Embryonic facial prominence (tissue), 1 donor: ENCODE measurements at regions not wholly inside any gene's neighbourhood (a gene's known extent, or its start where the extent isn't known, plus 50 kb on each side); places are given as distances from the start of the nearest gene placed in this dataset.
"Not testable (repeated sequence)": the region's sequence is repeated elsewhere in the genome, so short reads cannot be mapped to it uniquely, and the experiment has no call there.

ENCODE experiments used
- DNase-seq: peaks from one replicate; pipeline ENCODE4 v3.0.0-alpha.2; 2016; ENCODE audit errors: extremely low spot score

GRCh38 chr2:2744107-2744506, 413.0 kb upstream of the MYT1L start:
- no peak for DNase-seq

GRCh38 chr2:2743164-2743571, 412.1 kb upstream of the MYT1L start:
- DNase-seq: no peak

- DNase-seq: no peak
These were observed 411.7 kb upstream of the MYT1L start for GRCh38 chr2:2742726-2743125.

- no peak for DNase-seq
These were observed 409.2 kb upstream of the MYT1L start for GRCh38 chr2:2740238-2740775.

- no peak for DNase-seq
These were observed 408.2 kb upstream of the MYT1L start for GRCh38 chr2:2739231-2739795.

GRCh38 chr2:2738684-2739083, 407.6 kb upstream of the MYT1L start:
- no peak for DNase-seq

- DNase-seq: no peak
These were observed 407.2 kb upstream of the MYT1L start for GRCh38 chr2:2738276-2738675.

- DNase-seq: no peak
These were observed 404.0 kb upstream of the MYT1L start for GRCh38 chr2:2735041-2735440.

GRCh38 chr2:2734308-2734707, 403.2 kb upstream of the MYT1L start:
- no peak for DNase-seq

GRCh38 chr2:2733818-2734217, 402.7 kb upstream of the MYT1L start:
- no peak for DNase-seq

- no peak for DNase-seq
These were observed 401.4 kb upstream of the MYT1L start for GRCh38 chr2:2732331-2733119.

GRCh38 chr2:2731816-2732284, 400.8 kb upstream of the MYT1L start:
- DNase-seq: no peak

- no peak for DNase-seq
These were observed 400.2 kb upstream of the MYT1L start for GRCh38 chr2:2731101-2731815.

- DNase-seq: no peak
These were observed 399.3 kb upstream of the MYT1L start for GRCh38 chr2:2730301-2730833.

- no peak for DNase-seq
These were observed 398.2 kb upstream of the MYT1L start for GRCh38 chr2:2729246-2729645.

- no peak for DNase-seq
These were observed 397.6 kb upstream of the MYT1L start for GRCh38 chr2:2728635-2729034.

- no peak for DNase-seq
These were observed 396.9 kb upstream of the MYT1L start for GRCh38 chr2:2727876-2728511.

- DNase-seq: no peak
These were observed 395.1 kb upstream of the MYT1L start for GRCh38 chr2:2726163-2726562.

- DNase-seq: no peak
These were observed 392.0 kb upstream of the MYT1L start for GRCh38 chr2:2723064-2723463.

- DNase-seq: no peak
These were observed 390.3 kb upstream of the MYT1L start for GRCh38 chr2:2721296-2721835.

- not testable (repeated sequence) for DNase-seq
These were observed 389.7 kb upstream of the MYT1L start for GRCh38 chr2:2720806-2721205.

- no peak for DNase-seq
These were observed 389.3 kb upstream of the MYT1L start for GRCh38 chr2:2720351-2720750.
